Thoracic aorta (tissue), 2 donors: ENCODE measurements at regions not wholly inside any gene's neighbourhood (a gene's known extent, or its start where the extent isn't known, plus 50 kb on each side); places are given as distances from the start of the nearest gene placed in this dataset.

Source experiments
- ATAC-seq: fragments of 150-250 bp; one replicate; pipeline ENCODE4 v1.8.0; 2017; ENCODE audit warnings: low read depth; ENCODE audit not compliant: insufficient number of reproducible peaks, low FRiP score
- DNase-seq: peaks from one replicate; pipeline ENCODE4 v3.0.0-alpha.2; 2020; ENCODE audit warnings: low spot score
- H3K27ac ChIP-seq, 2 donors: fragments of 200-600 bp; sonication (generic); 1 replicate in 1 of 2; 2 replicates in 1 of 2; pipeline ENCODE4 v1.5.1; 2016; ENCODE audit warnings: mild to moderate bottlenecking in 2 of 2, moderate library complexity in 2 of 2
- H3K27me3 ChIP-seq: fragments of 200-600 bp; sonication (generic); replicated peaks from 2 replicates; pipeline ENCODE4 v1.6.0; 2016; ENCODE audit warnings: mild to moderate bottlenecking; ENCODE audit not compliant: insufficient read depth
- H3K36me3 ChIP-seq: fragments of 200-600 bp; sonication (generic); one replicate; pipeline ENCODE4 v1.5.1; 2016
- H3K4me1 ChIP-seq, 2 donors: fragments of 200-600 bp; sonication (generic); 1 replicate in 1 of 2; 2 replicates in 1 of 2; pipeline versions ENCODE4 v1.5.1 to v1.6.0; 2016; ENCODE audit warnings: low read depth in 2 of 2, mild to moderate bottlenecking in 1 of 2; ENCODE audit not compliant: control insufficient read depth in 1 of 2
- H3K4me3 ChIP-seq: fragments of 200-600 bp; sonication (generic); 2 replicates; pipeline ENCODE4 v1.5.1; 2016; ENCODE audit warnings: mild to moderate bottlenecking
- H3K9me3 ChIP-seq: fragments of 200-600 bp; sonication (generic); 2 replicates; pipeline ENCODE4 v1.5.1; 2016
- CTCF ChIP-seq: fragments of 200-600 bp; sonication (generic); IDR thresholded peaks from one replicate; pipeline ENCODE4 v1.5.1; 2019; ENCODE audit warnings: antibody characterized with exemption

GRCh38 chr3:81261996-81262395 lies 499.4 kb downstream of the GBE1 start:
- DNase-seq, result no peak
- no peaks in the 10 kb centered on the region for H3K9me3 ChIP-seq
- H3K4me1 ChIP-seq, result no peaks in the 10 kb centered on the region
- no peak for TF ChIP-seq CTCF
- no peaks in the 10 kb centered on the region for H3K27me3 ChIP-seq
- no peak for ATAC-seq
- H3K27ac ChIP-seq, result no peak overlapping the region
- no peaks in the 10 kb centered on the region for H3K36me3 ChIP-seq
- H3K4me3 ChIP-seq, result no peak overlapping the region

- Histone ChIP-seq H3K9me3 (no peaks in the 10 kb centered on the region), H3K36me3 (no peaks in the 10 kb centered on the region), H3K27me3 (no peaks in the 10 kb centered on the region), H3K27ac (no peak overlapping the region), H3K4me3 (no peak overlapping the region), H3K4me1 (no peaks in the 10 kb centered on the region)
- DNase-seq, result no peak
- TF ChIP-seq CTCF, result no peak
- no peak for ATAC-seq
These were observed 506.0 kb downstream of the GBE1 start for GRCh38 chr3:81255463-81255862.

- ATAC-seq (no peak), DNase-seq (no peak)
- H3K4me1 ChIP-seq, result no peaks in the 10 kb centered on the region
- no peaks in the 10 kb centered on the region for H3K9me3 ChIP-seq
- no peaks in the 10 kb centered on the region for H3K27me3 ChIP-seq
- no peaks in the 10 kb centered on the region for H3K36me3 ChIP-seq
- H3K27ac ChIP-seq, result no peak overlapping the region
- TF ChIP-seq CTCF, result no peak
- no peak overlapping the region for H3K4me3 ChIP-seq
These were observed 510.3 kb downstream of the GBE1 start for GRCh38 chr3:81251096-81251495.

- Histone ChIP-seq H3K9me3 (no peaks in the 10 kb centered on the region), H3K4me3 (no peak overlapping the region), H3K27me3 (no peaks in the 10 kb centered on the region), H3K27ac (no peak overlapping the region), H3K4me1 (peaks cover 0 to 8% of the 10 kb centered on the region in 2 donors), H3K36me3 (no peaks in the 10 kb centered on the region)
- TF ChIP-seq CTCF, result no peak
- no peak for ATAC-seq
- DNase-seq, result no peak
These were observed 511.9 kb downstream of the GBE1 start for GRCh38 chr3:81249540-81250029.

GRCh38 chr3:81245501-81245900 lies 515.9 kb downstream of the GBE1 start:
- H3K27me3 ChIP-seq, result no peaks in the 10 kb centered on the region
- H3K4me1 ChIP-seq, result peaks cover 0 to 8% of the 10 kb centered on the region in 2 donors
- H3K36me3 ChIP-seq, result no peaks in the 10 kb centered on the region
- H3K27ac ChIP-seq, result no peak overlapping the region
- no peaks in the 10 kb centered on the region for H3K9me3 ChIP-seq
- ATAC-seq (no peak), DNase-seq (no peak)
- no peak for TF ChIP-seq CTCF
- H3K4me3 ChIP-seq, result peak overlapping the region; percentile 46
